Stimulated activated effector memory CD8-positive, alpha-beta T cell treated with anti-CD3 and anti-CD28 coated beads, Interleukin-12 subunit alpha, Interleukin-12 subunit beta, amount 100 ng/mL, for 72 hours (primary cell): ENCODE measurements at regions not wholly inside any gene's neighbourhood (a gene's known extent, or its start where the extent isn't known, plus 50 kb on each side); places are given as distances from the start of the nearest gene placed in this dataset.

Experiments used
- ATAC-seq: fragments of 150-1000 bp; cut with Tn5 transposase; 2 replicates; pipeline ENCODE4 v1.10.0; 2021
- DNase-seq, 2 donors: peaks; one replicate each; pipeline ENCODE4 v3.0.0; 2021 to 2022; ENCODE audit warnings: low spot score in 2 of 2
- H3K27ac Mint-ChIP-seq: one replicate; pipeline ENCODE4 v1.8.0; 2022; ENCODE audit warnings: mild to moderate bottlenecking, mixed read lengths
- H3K36me3 Mint-ChIP-seq: one replicate; pipeline ENCODE4 v1.8.0; 2022; ENCODE audit warnings: mild to moderate bottlenecking, mixed read lengths
- H3K4me1 Mint-ChIP-seq: one replicate; pipeline ENCODE4 v1.8.0; 2022; ENCODE audit warnings: mixed read lengths
- H3K4me3 Mint-ChIP-seq: one replicate; pipeline ENCODE4 v1.8.0; 2022; ENCODE audit warnings: mild to moderate bottlenecking, mixed read lengths
- H3K9me3 Mint-ChIP-seq: one replicate; pipeline ENCODE4 v1.8.0; 2022; ENCODE audit warnings: mixed read lengths

DNA sequence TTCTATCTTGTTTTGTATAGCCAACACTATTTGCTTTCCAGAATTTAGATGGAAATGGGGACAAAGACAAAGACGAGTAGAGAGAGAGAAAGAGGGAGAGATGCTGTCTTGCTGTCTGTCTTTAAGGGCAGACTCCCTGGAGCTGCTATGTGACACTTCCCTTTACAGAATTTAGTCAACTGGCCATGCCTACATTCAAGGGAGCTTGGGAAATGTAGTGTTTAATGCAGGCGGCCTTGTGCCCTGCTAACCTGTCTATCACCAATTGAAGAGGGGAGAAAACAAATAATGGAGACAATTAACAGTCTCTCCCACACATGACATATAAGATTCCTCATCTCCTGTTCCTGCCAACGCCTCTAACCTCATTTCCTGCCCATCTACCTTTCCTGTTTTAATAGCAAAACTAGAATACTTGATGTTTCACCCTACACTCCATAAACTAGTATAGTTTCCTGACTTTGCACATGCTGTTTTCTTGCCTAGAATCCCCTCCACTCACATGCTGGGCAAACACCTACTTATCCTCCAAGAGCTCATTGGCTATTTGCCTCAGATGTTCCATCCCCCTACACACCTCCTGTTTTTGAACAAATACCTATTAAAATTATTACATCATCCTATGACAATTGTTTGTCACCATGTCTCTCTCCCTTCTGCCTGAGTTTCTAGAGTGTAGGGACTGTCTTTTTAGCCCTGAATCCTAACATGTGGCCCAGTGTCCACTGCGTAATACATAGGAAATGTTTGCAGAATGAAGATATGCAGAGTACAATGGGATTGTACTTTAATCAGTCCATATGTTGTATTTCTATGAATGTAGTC lies 117.2 kb downstream of the SLC25A24 start:
- H3K4me3 Mint-ChIP-seq, result no peak overlapping the region
- DNase-seq (no peak), ATAC-seq (peak; percentile 19)
- H3K9me3 Mint-ChIP-seq, result no peaks in the 10 kb centered on the region
- H3K27ac Mint-ChIP-seq, result peak overlapping the region; percentile 1
- H3K36me3 Mint-ChIP-seq, result no peaks in the 10 kb centered on the region
- peaks cover 52% of the 10 kb centered on the region for H3K4me1 Mint-ChIP-seq

DNA sequence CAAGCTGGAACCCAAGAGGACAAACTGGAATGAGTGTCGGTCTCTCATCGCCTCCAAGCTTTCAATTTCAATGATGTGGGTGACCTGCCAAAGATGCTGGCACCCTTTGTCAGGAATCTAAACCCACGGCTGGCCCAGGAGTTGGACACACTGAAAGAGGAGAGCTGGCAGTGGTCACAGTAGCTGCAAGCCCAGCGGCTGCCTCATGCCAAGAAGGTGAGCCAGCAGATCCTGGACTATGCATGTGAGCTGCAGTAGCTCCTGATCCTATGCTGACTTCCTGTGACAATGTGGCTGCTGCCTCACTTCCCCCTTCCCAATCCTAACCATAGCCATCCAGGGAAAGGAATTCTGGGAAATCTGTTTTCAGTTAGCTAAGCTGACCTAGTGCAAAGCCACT lies 117.0 kb upstream of the VAV3 start:
- Mint-ChIP-seq H3K27ac (peak overlapping the region; percentile 33), H3K36me3 (no peaks in the 10 kb centered on the region), H3K4me3 (no peak overlapping the region), H3K4me1 (peaks cover 55% of the 10 kb centered on the region), H3K9me3 (no peaks in the 10 kb centered on the region)
- DNase-seq (no peak), ATAC-seq (no peak)

DNA sequence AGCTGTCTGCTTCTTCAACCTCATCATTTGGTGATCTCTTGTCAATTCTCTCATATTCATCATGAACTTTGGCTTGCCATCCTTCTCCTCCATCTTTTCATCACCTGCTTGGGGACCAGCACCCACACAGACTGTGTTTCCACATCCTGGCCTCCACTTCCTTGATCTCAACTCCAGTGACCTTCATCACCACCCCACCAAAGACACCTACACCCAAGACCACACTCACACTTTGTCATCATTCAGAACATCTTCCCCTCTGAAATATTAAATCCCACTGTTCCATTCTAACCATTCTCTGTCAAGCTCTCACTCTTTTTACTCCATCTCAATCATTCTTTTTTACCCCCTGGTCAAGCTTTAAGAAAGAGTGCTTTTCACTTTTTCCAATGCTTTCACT lies 115.5 kb upstream of the VAV3 start:
- Mint-ChIP-seq H3K4me1 (peaks cover 55% of the 10 kb centered on the region), H3K36me3 (no peaks in the 10 kb centered on the region), H3K27ac (peak overlapping the region; percentile 33), H3K9me3 (no peaks in the 10 kb centered on the region), H3K4me3 (peak overlapping the region; percentile 12)
- ATAC-seq (peak; percentile 90), DNase-seq (peak in 1 of 2 donors; percentile 59)

DNA sequence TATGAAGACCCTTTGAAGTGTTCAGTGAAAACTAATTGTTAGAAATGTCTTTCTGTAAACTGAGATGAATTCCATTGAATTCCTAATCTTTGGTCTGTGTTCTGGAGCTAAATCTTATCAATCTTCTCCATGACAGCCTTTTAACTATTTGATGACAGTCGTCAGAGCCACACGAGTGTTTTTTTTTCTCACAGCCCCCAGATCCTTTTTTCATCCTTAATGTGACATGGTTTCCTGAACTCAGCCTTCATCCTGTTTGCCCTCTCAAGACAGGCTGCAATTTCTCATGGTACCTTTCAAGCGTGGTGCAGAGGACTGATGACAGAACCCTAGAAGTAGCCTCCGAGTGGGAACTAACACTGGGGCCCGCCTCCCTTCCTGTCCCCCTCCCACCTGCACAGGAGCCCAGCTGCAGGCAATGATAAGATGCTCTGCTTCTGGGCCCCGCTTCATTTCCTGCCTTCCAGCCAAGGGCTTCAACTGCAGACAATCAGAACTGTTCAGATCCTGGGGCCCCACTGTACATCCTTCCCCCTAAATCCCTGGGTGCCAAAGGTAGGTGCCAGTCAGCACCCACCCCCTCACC lies 114.6 kb upstream of the VAV3 start:
- no peaks in the 10 kb centered on the region for H3K9me3 Mint-ChIP-seq
- peak overlapping the region; percentile 30 for H3K27ac Mint-ChIP-seq
- peaks cover 55% of the 10 kb centered on the region for H3K4me1 Mint-ChIP-seq
- DNase-seq (peak in 1 of 2 donors; percentile 61), ATAC-seq (peak; percentile 76)
- no peaks in the 10 kb centered on the region for H3K36me3 Mint-ChIP-seq
- no peak overlapping the region for H3K4me3 Mint-ChIP-seq

DNA sequence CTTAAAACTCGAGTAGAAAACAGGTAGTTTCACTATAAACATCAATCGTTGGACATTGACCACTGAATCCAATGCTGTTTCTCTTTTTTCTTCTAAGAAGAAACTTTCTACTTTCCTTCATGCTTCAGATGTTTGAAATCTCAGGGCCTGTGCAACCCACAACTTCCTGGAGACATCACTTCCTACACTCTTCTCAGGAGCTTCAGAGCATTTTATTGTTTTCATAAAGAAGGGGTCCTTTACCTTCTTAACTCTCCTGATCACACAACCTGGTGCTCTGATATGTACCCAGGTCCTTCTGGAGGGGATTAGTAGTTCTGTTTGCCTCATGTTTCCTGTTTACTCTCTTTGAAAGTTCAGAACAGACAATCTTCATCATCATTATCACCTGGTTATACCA lies 113.0 kb upstream of the VAV3 start:
- H3K4me1 Mint-ChIP-seq, result peaks cover 50% of the 10 kb centered on the region
- no peaks in the 10 kb centered on the region for H3K36me3 Mint-ChIP-seq
- H3K27ac Mint-ChIP-seq, result peak overlapping the region; percentile 70
- no peak for ATAC-seq
- no peak for DNase-seq
- no peak overlapping the region for H3K4me3 Mint-ChIP-seq
- no peaks in the 10 kb centered on the region for H3K9me3 Mint-ChIP-seq

DNA sequence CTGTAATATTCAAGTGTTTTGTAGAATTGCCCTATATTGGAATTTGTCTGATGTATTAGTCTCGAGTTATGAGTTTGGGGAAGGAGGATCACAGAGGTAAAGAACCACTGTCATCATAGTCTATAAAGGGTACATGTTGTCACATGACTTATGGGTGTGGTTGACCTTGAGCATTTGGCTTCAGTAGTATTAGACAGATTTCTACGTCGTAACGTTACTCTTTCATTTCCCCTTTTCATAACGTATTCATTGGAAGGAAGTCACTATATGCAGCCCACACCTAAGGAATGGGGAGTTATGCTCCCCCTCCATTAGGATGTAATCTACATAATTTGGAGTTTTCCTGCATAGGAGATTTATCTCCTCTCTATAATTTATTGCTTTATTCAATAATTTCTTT lies 110.1 kb upstream of the VAV3 start:
- Mint-ChIP-seq H3K4me3 (no peak overlapping the region), H3K27ac (no peak overlapping the region), H3K36me3 (no peaks in the 10 kb centered on the region), H3K4me1 (peaks cover 25% of the 10 kb centered on the region), H3K9me3 (no peaks in the 10 kb centered on the region)
- ATAC-seq (no peak), DNase-seq (no peak)

DNA sequence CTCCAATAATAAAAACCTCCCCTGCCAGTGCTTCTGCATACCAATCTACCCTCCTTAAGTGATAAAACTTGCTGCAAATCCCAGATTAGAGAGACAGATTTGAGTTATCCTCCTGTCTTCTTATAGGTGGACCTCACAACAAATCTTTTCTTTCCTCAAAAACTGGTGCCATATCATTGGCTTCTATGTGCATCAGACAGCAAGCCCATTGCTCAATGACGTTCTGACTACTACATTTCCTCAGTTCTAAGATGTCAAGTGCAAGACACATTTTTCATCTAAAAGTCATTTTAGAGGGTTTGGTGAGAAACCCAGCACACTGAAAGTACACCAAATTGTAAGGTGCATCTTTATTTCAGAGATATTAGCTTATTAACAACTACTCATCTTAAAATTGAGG lies 107.8 kb upstream of the VAV3 start:
- H3K4me3 Mint-ChIP-seq, result no peak overlapping the region
- no peaks in the 10 kb centered on the region for H3K9me3 Mint-ChIP-seq
- H3K4me1 Mint-ChIP-seq, result peaks cover 13% of the 10 kb centered on the region
- DNase-seq (no peak), ATAC-seq (no peak)
- no peaks in the 10 kb centered on the region for H3K36me3 Mint-ChIP-seq
- no peak overlapping the region for H3K27ac Mint-ChIP-seq

DNA sequence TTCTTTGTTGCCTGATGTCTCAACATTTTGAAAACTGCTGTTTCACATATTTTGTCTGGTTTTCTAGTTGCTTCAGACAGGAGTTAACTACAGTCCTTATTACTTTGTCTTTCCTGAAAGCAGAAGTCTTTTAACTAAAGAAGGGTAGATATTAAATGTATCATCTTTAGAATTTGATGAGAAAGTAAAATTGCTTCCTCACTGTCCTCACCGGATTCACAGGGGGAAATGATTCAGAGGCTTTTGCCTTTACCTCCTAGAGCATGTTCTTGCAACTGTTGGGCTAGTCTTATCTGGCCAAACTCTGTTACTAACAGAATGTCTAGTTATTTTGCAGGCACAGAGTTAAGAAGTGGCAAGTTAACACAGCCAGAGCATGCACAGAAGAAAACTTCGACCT lies 107.2 kb upstream of the VAV3 start:
- Mint-ChIP-seq H3K27ac (no peak overlapping the region), H3K4me3 (no peak overlapping the region), H3K36me3 (no peaks in the 10 kb centered on the region), H3K9me3 (no peaks in the 10 kb centered on the region), H3K4me1 (peaks cover 11% of the 10 kb centered on the region)
- ATAC-seq (no peak), DNase-seq (no peak)

DNA sequence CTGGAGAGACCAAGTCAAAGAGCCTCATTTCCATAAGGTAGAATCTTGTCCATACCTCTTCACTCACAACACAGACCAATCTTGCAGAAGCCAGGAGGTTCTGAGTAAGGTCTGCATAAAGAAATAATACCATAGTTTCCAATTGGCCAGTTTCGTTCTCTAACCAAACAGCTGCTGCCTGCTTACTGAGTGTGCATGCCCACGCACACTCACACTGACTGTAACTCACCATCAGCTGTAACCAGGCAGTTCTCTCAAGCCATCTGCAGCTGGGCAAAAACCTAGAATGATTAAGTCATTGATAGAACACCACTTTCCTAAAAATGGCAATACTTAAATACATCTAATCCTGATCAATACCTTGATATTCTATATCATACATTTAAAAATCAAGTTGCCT lies 106.6 kb upstream of the VAV3 start:
- no peak overlapping the region for H3K4me3 Mint-ChIP-seq
- DNase-seq (no peak), ATAC-seq (peak; percentile 72)
- peaks cover 11% of the 10 kb centered on the region for H3K4me1 Mint-ChIP-seq
- H3K27ac Mint-ChIP-seq, result no peak overlapping the region
- no peaks in the 10 kb centered on the region for H3K36me3 Mint-ChIP-seq
- H3K9me3 Mint-ChIP-seq, result no peaks in the 10 kb centered on the region

DNA sequence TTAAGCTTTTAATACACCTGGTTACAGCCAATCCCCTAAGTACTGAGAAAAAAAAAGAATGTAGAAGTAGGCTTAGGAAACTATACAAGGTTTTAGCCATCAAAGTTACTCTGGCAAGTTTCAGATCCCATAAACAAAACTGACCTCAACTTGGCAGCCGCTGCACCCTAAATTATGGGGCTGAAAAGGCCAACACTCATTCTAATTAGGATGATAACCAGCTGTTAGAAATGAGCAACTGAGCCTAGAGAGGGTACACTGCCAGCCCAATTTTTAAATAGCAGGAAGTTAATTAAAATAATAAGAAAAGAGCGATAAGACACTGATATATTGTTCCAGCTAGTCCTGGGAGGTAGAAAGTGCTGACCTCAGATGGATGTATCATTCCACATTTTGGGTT lies 105.7 kb upstream of the VAV3 start:
- ATAC-seq (no peak), DNase-seq (no peak)
- Mint-ChIP-seq H3K36me3 (no peaks in the 10 kb centered on the region), H3K27ac (no peak overlapping the region), H3K4me3 (no peak overlapping the region), H3K9me3 (no peaks in the 10 kb centered on the region), H3K4me1 (peaks cover 11% of the 10 kb centered on the region)

DNA sequence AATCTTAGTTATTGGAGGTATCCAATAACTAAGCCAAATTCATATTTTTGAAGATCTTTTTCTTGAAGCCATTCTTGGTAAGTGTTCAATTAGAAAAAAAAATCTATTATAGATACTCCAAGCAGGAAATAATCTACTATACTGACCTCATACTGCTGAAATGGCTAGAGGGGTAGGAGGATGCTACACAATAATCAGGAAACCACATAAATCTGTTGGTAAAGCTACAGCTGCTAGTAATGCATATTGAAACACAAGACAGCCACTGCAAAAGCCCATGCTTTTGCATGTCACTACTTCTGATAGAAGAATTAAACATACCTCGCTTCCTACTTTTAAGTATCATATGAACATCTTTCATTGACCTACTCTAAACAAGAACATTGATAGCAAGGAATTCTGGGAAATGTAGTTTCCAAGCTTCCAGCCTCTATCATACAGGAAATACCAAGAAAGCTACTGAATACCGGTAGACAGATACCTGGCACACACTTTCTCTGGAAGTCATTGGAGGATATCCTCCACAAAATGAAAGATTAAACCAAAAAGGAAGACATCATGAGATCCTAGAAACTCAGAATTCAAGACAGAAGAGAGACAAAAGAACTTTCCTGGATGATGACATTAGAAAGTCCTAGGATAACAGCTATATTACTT lies 103.0 kb upstream of the VAV3 start:
- peak; percentile 24 for ATAC-seq
- Mint-ChIP-seq H3K4me3 (no peak overlapping the region), H3K27ac (peak overlapping the region; percentile 6), H3K4me1 (peaks cover 11% of the 10 kb centered on the region), H3K9me3 (no peaks in the 10 kb centered on the region), H3K36me3 (no peaks in the 10 kb centered on the region)
- no peak for DNase-seq

DNA sequence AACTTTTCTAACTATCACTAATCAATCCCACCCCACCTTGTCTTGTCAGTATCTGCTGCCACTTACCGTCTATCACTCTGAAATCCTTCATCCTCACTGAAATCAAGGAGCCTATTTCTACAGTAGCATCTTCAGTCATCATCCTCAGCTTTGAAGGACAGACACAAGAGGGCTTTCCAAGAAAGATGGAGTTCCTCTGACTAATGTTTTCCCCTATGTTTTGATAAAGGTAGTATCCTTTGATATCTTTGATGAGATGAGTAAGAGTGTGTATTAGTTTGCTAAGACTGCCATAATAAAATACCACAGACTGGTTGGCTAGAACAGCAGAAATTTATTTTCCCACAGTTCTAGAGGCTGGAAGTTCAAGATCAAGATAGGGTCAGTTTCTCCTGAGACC lies 101.8 kb upstream of the VAV3 start:
- no peak for DNase-seq
- Mint-ChIP-seq H3K9me3 (peaks cover 3% of the 10 kb centered on the region), H3K4me3 (no peak overlapping the region), H3K36me3 (no peaks in the 10 kb centered on the region), H3K4me1 (peaks cover 7% of the 10 kb centered on the region), H3K27ac (no peak overlapping the region)
- no peak for ATAC-seq

DNA sequence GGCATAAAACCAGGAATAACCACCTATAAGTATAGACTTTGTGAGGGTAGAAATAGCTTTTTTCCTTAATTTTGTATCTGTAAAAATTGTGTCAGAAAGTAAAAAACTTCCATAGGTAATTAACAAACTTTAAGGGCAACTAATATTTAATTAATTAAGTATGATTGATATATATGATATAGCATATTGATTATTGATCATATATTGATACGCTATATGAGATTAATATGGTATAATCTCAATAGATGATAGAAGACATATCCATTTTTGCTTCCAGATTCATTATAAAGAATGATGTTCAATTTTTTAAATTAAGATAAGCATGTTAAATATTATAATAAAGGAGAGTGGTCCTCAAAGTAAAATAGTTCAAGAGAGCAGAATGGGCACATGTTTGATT lies 99.3 kb upstream of the VAV3 start:
- Mint-ChIP-seq H3K36me3 (no peaks in the 10 kb centered on the region), H3K9me3 (peaks cover 6% of the 10 kb centered on the region), H3K4me3 (no peak overlapping the region), H3K4me1 (peaks cover 7% of the 10 kb centered on the region), H3K27ac (no peak overlapping the region)
- DNase-seq, result no peak
- ATAC-seq, result no peak

DNA sequence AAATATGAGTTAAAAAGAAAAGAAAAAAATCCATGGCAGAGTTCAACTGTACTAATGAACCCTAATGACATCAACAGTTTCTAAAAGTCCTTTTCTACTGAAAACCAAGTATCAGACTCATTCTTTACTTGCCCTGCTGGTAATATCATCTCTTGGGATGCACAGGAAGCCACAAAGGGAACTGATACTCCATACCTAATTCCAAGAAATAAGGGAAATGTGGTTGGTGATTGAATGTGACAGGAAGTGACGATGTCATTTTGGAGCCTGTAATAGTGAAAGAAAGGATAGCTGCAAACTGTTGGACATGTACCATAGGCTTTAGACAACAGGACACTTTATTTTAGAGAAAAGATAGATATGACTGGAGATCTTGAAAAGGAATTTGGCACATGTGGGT lies 98.7 kb upstream of the VAV3 start:
- ATAC-seq (peak; percentile 45), DNase-seq (no peak)
- no peak overlapping the region for H3K27ac Mint-ChIP-seq

DNA sequence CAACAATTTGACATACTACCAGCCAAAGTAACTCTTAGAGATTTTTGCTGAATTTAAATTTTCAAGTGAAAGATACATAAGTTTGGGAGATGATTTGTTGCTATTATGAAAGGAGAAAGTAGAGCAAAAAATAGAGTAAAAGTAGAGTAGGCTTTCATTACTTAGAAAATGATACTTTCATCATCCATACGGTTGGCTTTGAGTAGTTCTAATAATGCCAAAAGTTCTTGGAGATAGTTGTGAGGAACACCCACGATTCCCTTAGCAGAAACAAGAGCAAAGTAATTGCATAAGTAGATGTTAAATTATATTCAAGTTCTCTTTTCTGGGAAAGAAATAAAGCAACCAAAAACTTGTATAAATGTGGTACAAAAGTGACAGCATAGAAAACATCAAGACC lies 95.0 kb upstream of the VAV3 start:
- no peak overlapping the region for H3K27ac Mint-ChIP-seq
- H3K4me3 Mint-ChIP-seq, result no peak overlapping the region
- no peaks in the 10 kb centered on the region for H3K4me1 Mint-ChIP-seq
- ATAC-seq (no peak), DNase-seq (no peak)
- H3K36me3 Mint-ChIP-seq, result no peaks in the 10 kb centered on the region
- H3K9me3 Mint-ChIP-seq, result peaks cover 6% of the 10 kb centered on the region

More for the DNA sequence above, 98.7 kb upstream of the VAV3 start:
- H3K36me3 Mint-ChIP-seq, result no peaks in the 10 kb centered on the region
- no peak overlapping the region for H3K4me3 Mint-ChIP-seq
- H3K9me3 Mint-ChIP-seq, result peaks cover 6% of the 10 kb centered on the region
- H3K4me1 Mint-ChIP-seq, result peaks cover 7% of the 10 kb centered on the region

DNA sequence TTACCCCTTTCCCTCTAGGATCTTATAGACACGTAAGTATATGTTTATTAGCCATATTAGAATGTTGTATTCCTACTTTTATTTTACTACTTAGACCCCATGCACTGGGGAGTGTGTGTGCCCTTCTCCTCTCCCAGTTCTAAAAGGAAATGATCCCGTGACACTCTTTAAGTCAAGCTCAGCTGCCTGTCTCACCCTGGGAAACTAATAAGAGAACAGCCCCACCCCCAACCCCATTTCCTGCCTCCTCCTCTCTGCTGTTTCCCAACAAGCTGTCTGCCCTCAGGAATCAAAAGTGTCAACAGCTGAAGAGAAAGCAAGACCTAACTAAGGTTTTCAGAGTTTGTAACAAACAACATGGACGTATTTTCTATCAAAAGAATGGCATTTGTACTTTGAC lies 92.6 kb upstream of the VAV3 start:
- H3K36me3 Mint-ChIP-seq, result no peaks in the 10 kb centered on the region
- no peak for ATAC-seq
- no peak overlapping the region for H3K27ac Mint-ChIP-seq
- H3K9me3 Mint-ChIP-seq, result peaks cover 6% of the 10 kb centered on the region
- no peaks in the 10 kb centered on the region for H3K4me1 Mint-ChIP-seq
- no peak overlapping the region for H3K4me3 Mint-ChIP-seq
- DNase-seq, result no peak
